Erythroblast (primary cell): ENCODE measurements at regions not wholly inside any gene's neighbourhood (a gene's known extent, or its start where the extent isn't known, plus 50 kb on each side); places are given as distances from the start of the nearest gene placed in this dataset.
"Not testable (repeated sequence)": the region's sequence is repeated elsewhere in the genome, so short reads cannot be mapped to it uniquely, and the experiment has no call there.

ENCODE experiments used
- GATA1 ChIP-seq: IDR thresholded peaks from 2 replicates; pipeline ENCODE4 v1.6.1; 2011; ENCODE audit warnings: low read depth, mild to moderate bottlenecking, control low read depth, low read length, moderate library complexity
- POLR2A ChIP-seq: IDR thresholded peaks from 2 replicates; pipeline ENCODE4 v1.6.1; 2011; ENCODE audit warnings: mild to moderate bottlenecking, low read length

- not testable (repeated sequence) for TF ChIP-seq POLR2A, GATA1
Measured at GRCh38 chr1:206362994-206363393, 107.3 kb upstream of the IKBKE start.
